ENCODE measurements at regions not wholly inside any gene's neighbourhood (a gene's known extent, or its start where the extent isn't known, plus 50 kb on each side); places are given as distances from the start of the nearest gene placed in this dataset.

GRCh38 chr4:22932326-22932725, 239.6 kb downstream of the GBA3 start:
- H3K4me1 Mint-ChIP-seq = no peaks in the 10 kb centered on the region
- DNase-seq = no peak
- H3K36me3 Mint-ChIP-seq = no peaks in the 10 kb centered on the region
- no peak overlapping the region for H3K27ac Mint-ChIP-seq
- H3K4me3 Mint-ChIP-seq = no peak overlapping the region
- peaks cover 0 to 4% (median 0%) of the 10 kb centered on the region in 3 donors for H3K27me3 Mint-ChIP-seq (ENCODE audit: low read depth in 3 of 3)
- H3K9me3 Mint-ChIP-seq = peaks cover 0 to 16% (median 4%) of the 10 kb centered on the region in 6 donors

- Mint-ChIP-seq H3K4me3 (no peak overlapping the region), H3K4me1 (no peaks in the 10 kb centered on the region), H3K27ac (no peak overlapping the region), H3K27me3 (ENCODE audit: low read depth in 3 of 3) (peaks cover 0 to 4% (median 2%) of the 10 kb centered on the region in 3 donors), H3K9me3 (peaks cover 2 to 26% (median 10%) of the 10 kb centered on the region in 6 donors), H3K36me3 (no peaks in the 10 kb centered on the region)
- no peak for DNase-seq
These were observed 229.7 kb downstream of the GBA3 start for GRCh38 chr4:22922426-22922825.

GRCh38 chr4:22921936-22922335, 229.2 kb downstream of the GBA3 start:
- H3K9me3 Mint-ChIP-seq = peaks cover 2 to 25% (median 10%) of the 10 kb centered on the region in 6 donors
- no peaks in the 10 kb centered on the region for H3K4me1 Mint-ChIP-seq
- H3K27me3 Mint-ChIP-seq (ENCODE audit: low read depth in 3 of 3) = peaks cover 0 to 4% (median under 1%) of the 10 kb centered on the region in 3 donors
- DNase-seq = no peak
- no peak overlapping the region for H3K27ac Mint-ChIP-seq
- no peak overlapping the region for H3K4me3 Mint-ChIP-seq
- H3K36me3 Mint-ChIP-seq = no peaks in the 10 kb centered on the region

- H3K36me3 Mint-ChIP-seq = no peaks in the 10 kb centered on the region
- no peaks in the 10 kb centered on the region for H3K27me3 Mint-ChIP-seq (ENCODE audit: low read depth in 3 of 3)
- no peak overlapping the region for H3K27ac Mint-ChIP-seq
- DNase-seq = no peak
- H3K9me3 Mint-ChIP-seq = peaks cover 0 to 16% (median 6%) of the 10 kb centered on the region in 6 donors
- H3K4me1 Mint-ChIP-seq = no peaks in the 10 kb centered on the region
- no peak overlapping the region for H3K4me3 Mint-ChIP-seq
These were observed 218.5 kb downstream of the GBA3 start for GRCh38 chr4:22911285-22911684.

GRCh38 chr4:22910200-22910599, 217.5 kb downstream of the GBA3 start:
- no peak for DNase-seq
- H3K27me3 Mint-ChIP-seq (ENCODE audit: low read depth in 3 of 3) = no peaks in the 10 kb centered on the region
- no peak overlapping the region for H3K27ac Mint-ChIP-seq
- H3K4me1 Mint-ChIP-seq = no peaks in the 10 kb centered on the region
- no peaks in the 10 kb centered on the region for H3K36me3 Mint-ChIP-seq
- no peak overlapping the region for H3K4me3 Mint-ChIP-seq
- H3K9me3 Mint-ChIP-seq = peaks cover 0 to 20% (median 8%) of the 10 kb centered on the region in 6 donors

- peaks cover 0 to 1% (median 0%) of the 10 kb centered on the region in 3 donors for H3K27me3 Mint-ChIP-seq (ENCODE audit: low read depth in 3 of 3)
- H3K27ac Mint-ChIP-seq = no peak overlapping the region
- no peaks in the 10 kb centered on the region for H3K4me1 Mint-ChIP-seq
- H3K36me3 Mint-ChIP-seq = no peaks in the 10 kb centered on the region
- DNase-seq = no peak
- H3K9me3 Mint-ChIP-seq = peaks cover 0 to 14% (median 5%) of the 10 kb centered on the region in 6 donors
- H3K4me3 Mint-ChIP-seq = no peak overlapping the region
These were observed 213.3 kb downstream of the GBA3 start for GRCh38 chr4:22906045-22906444.

- DNase-seq = no peak
- peaks cover 0 to 4% (median 3%) of the 10 kb centered on the region in 6 donors for H3K9me3 Mint-ChIP-seq
- H3K4me3 Mint-ChIP-seq = no peak overlapping the region
- H3K4me1 Mint-ChIP-seq = no peaks in the 10 kb centered on the region
- H3K36me3 Mint-ChIP-seq = no peaks in the 10 kb centered on the region
- peaks cover 0 to 1% (median 0%) of the 10 kb centered on the region in 3 donors for H3K27me3 Mint-ChIP-seq (ENCODE audit: low read depth in 3 of 3)
- H3K27ac Mint-ChIP-seq = no peak overlapping the region
These were observed 211.2 kb downstream of the GBA3 start for GRCh38 chr4:22903913-22904312.

- Mint-ChIP-seq H3K4me1 (no peaks in the 10 kb centered on the region), H3K27me3 (ENCODE audit: low read depth in 3 of 3) (peaks cover 0 to 2% (median 1%) of the 10 kb centered on the region in 3 donors), H3K36me3 (no peaks in the 10 kb centered on the region), H3K27ac (no peak overlapping the region), H3K4me3 (no peak overlapping the region), H3K9me3 (peaks cover 0 to 4% (median 2%) of the 10 kb centered on the region in 6 donors)
- no peak for DNase-seq
These were observed 208.9 kb downstream of the GBA3 start for GRCh38 chr4:22901631-22902030.

- no peak overlapping the region for H3K4me3 Mint-ChIP-seq
- H3K9me3 Mint-ChIP-seq = peaks cover 0 to 6% (median 0%) of the 10 kb centered on the region in 6 donors
- no peak overlapping the region for H3K27ac Mint-ChIP-seq
- H3K36me3 Mint-ChIP-seq = no peaks in the 10 kb centered on the region
- peaks cover 0 to 2% (median 1%) of the 10 kb centered on the region in 3 donors for H3K27me3 Mint-ChIP-seq (ENCODE audit: low read depth in 3 of 3)
- DNase-seq = no peak
- no peaks in the 10 kb centered on the region for H3K4me1 Mint-ChIP-seq
These were observed 208.1 kb downstream of the GBA3 start for GRCh38 chr4:22900876-22901275.

- DNase-seq = no peak
- peaks cover 0 to 9% (median 0%) of the 10 kb centered on the region in 6 donors for H3K9me3 Mint-ChIP-seq
- peaks cover 2 to 3% (median 2%) of the 10 kb centered on the region in 3 donors for H3K27me3 Mint-ChIP-seq (ENCODE audit: low read depth in 3 of 3)
- no peak overlapping the region for H3K27ac Mint-ChIP-seq
- no peaks in the 10 kb centered on the region for H3K4me1 Mint-ChIP-seq
- H3K4me3 Mint-ChIP-seq = no peak overlapping the region
- no peaks in the 10 kb centered on the region for H3K36me3 Mint-ChIP-seq
These were observed 204.9 kb downstream of the GBA3 start for GRCh38 chr4:22897520-22898108.

- no peak for DNase-seq
- Mint-ChIP-seq H3K9me3 (peaks cover 0 to 15% (median 2%) of the 10 kb centered on the region in 6 donors), H3K4me1 (no peaks in the 10 kb centered on the region), H3K4me3 (no peak overlapping the region), H3K27ac (no peak overlapping the region), H3K36me3 (no peaks in the 10 kb centered on the region), H3K27me3 (ENCODE audit: low read depth in 3 of 3) (peaks cover 2 to 3% (median 2%) of the 10 kb centered on the region in 3 donors)
These were observed 202.7 kb downstream of the GBA3 start for GRCh38 chr4:22895482-22895881.

GRCh38 chr4:22884157-22884556, 191.4 kb downstream of the GBA3 start:
- no peaks in the 10 kb centered on the region for H3K27me3 Mint-ChIP-seq (ENCODE audit: low read depth in 3 of 3)
- H3K9me3 Mint-ChIP-seq = peaks cover 0 to 30% (median 3%) of the 10 kb centered on the region in 6 donors
- H3K4me1 Mint-ChIP-seq = no peaks in the 10 kb centered on the region
- H3K36me3 Mint-ChIP-seq = no peaks in the 10 kb centered on the region
- H3K27ac Mint-ChIP-seq = no peak overlapping the region
- no peak for DNase-seq
- no peak overlapping the region for H3K4me3 Mint-ChIP-seq

GRCh38 chr4:22881411-22881810, 188.7 kb downstream of the GBA3 start:
- no peaks in the 10 kb centered on the region for H3K4me1 Mint-ChIP-seq
- H3K36me3 Mint-ChIP-seq = no peaks in the 10 kb centered on the region
- no peak overlapping the region for H3K4me3 Mint-ChIP-seq

GRCh38 chr4:22877486-22878052, 184.8 kb downstream of the GBA3 start:
- Mint-ChIP-seq H3K9me3 (peaks cover 0 to 29% (median 5%) of the 10 kb centered on the region in 6 donors), H3K27me3 (ENCODE audit: low read depth in 3 of 3) (peaks cover 0 to 2% (median 0%) of the 10 kb centered on the region in 3 donors), H3K27ac (no peak overlapping the region), H3K4me1 (no peaks in the 10 kb centered on the region), H3K4me3 (no peak overlapping the region), H3K36me3 (no peaks in the 10 kb centered on the region)
- no peak for DNase-seq

More at GRCh38 chr4:22881411-22881810, 188.7 kb downstream of the GBA3 start:
- no peak for DNase-seq
- Mint-ChIP-seq H3K27me3 (ENCODE audit: low read depth in 3 of 3) (no peaks in the 10 kb centered on the region), H3K27ac (no peak overlapping the region), H3K9me3 (peaks cover 0 to 33% (median 3%) of the 10 kb centered on the region in 6 donors)

Data from immature natural killer cell (primary cell).